Colonic mucosa (tissue), 4 donors: ENCODE measurements at regions not wholly inside any gene's neighbourhood (a gene's known extent, or its start where the extent isn't known, plus 50 kb on each side); places are given as distances from the start of the nearest gene placed in this dataset.
A peak's percentile ranks its signal among the peaks of the same experiment; 100 is the strongest.

Source experiments
- DNase-seq: peaks from one replicate; pipeline ENCODE4 v3.0.0-alpha.2; 2020
- H3K27ac ChIP-seq: fragments of 200-600 bp; one replicate; pipeline ENCODE4 v1.8.0; 2021
- H3K27me3 ChIP-seq: fragments of 200-600 bp; one replicate; pipeline ENCODE4 v1.8.0; 2021
- H3K36me3 ChIP-seq: fragments of 200-600 bp; one replicate; pipeline ENCODE4 v1.8.0; 2021
- H3K4me1 ChIP-seq: fragments of 200-600 bp; one replicate; pipeline ENCODE4 v1.8.0; 2021; ENCODE audit warnings: mild to moderate bottlenecking
- H3K4me3 ChIP-seq: fragments of 200-600 bp; one replicate; pipeline ENCODE4 v1.8.0; 2021
- H3K9ac ChIP-seq, 2 donors: one replicate each; pipeline ENCODE4 v1.7.0; 2013; ENCODE audit warnings: control low read depth in 2 of 2, low read depth in 2 of 2, low read length in 2 of 2
- H3K9me3 ChIP-seq: fragments of 200-600 bp; one replicate; pipeline ENCODE4 v1.8.0; 2021
- intact Hi-C: fragments of 100-400 bp; cut with DNase I; formaldehyde crosslinking; loops from one replicate; pipeline ENCODE4 v1.14.1; 2022
- TF ChIP-seq, protein P1 (sequence below): fragments of 200-600 bp; IDR thresholded peaks from one replicate; pipeline ENCODE4 v1.8.0; 2022; ENCODE audit warnings: antibody characterized with exemption, mild to moderate bottlenecking
- donor health status: healthy.
- donor health status: DM: no; HTN: no; CAD: no.
- donor health status: DM: no; HTN: no; CAD: no.

DNA sequence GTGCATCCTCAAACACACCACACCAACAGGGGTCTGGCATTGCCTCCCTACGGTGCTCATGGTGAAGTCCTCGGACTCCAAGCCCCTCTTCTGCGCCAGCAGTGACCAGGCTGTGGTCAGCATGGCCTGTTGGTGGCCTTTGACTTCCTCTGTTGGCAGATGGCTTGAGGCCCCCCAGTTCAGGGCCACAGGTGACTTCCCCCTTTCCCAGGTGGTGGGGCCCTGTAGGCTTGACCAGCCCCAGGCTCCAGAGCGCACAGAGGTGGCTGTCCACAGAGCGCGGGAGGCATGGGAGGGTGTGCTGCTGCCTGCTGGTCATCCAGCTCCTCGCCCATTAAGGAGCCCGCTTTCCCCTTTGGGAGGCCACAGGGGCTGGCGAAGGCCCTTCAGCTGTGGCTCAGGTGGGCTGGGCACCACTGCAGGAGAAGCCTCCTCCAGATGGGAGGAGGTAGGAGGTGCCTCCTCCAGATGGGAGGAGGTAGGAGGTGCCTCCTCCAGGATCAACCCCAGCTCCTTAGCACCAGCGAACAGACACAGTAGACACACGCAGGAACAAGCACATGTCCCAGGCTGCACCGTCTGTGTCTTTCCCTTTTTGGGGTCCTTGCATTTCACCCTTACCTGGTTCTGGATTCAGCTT lies 52.1 kb upstream of the BHLHE23 start:
- intact Hi-C loops = no loop called here
- Histone ChIP-seq H3K27me3 (no peaks in the 10 kb centered on the region), H3K4me3 (no peak overlapping the region), H3K27ac (no peak overlapping the region), H3K4me1 (no peaks in the 10 kb centered on the region), H3K9ac (no peak overlapping the region), H3K9me3 (no peaks in the 10 kb centered on the region), H3K36me3 (no peaks in the 10 kb centered on the region)
- DNase-seq = no peak
- TF ChIP-seq, protein P1, sequence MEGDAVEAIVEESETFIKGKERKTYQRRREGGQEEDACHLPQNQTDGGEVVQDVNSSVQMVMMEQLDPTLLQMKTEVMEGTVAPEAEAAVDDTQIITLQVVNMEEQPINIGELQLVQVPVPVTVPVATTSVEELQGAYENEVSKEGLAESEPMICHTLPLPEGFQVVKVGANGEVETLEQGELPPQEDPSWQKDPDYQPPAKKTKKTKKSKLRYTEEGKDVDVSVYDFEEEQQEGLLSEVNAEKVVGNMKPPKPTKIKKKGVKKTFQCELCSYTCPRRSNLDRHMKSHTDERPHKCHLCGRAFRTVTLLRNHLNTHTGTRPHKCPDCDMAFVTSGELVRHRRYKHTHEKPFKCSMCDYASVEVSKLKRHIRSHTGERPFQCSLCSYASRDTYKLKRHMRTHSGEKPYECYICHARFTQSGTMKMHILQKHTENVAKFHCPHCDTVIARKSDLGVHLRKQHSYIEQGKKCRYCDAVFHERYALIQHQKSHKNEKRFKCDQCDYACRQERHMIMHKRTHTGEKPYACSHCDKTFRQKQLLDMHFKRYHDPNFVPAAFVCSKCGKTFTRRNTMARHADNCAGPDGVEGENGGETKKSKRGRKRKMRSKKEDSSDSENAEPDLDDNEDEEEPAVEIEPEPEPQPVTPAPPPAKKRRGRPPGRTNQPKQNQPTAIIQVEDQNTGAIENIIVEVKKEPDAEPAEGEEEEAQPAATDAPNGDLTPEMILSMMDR = no peak

DNA sequence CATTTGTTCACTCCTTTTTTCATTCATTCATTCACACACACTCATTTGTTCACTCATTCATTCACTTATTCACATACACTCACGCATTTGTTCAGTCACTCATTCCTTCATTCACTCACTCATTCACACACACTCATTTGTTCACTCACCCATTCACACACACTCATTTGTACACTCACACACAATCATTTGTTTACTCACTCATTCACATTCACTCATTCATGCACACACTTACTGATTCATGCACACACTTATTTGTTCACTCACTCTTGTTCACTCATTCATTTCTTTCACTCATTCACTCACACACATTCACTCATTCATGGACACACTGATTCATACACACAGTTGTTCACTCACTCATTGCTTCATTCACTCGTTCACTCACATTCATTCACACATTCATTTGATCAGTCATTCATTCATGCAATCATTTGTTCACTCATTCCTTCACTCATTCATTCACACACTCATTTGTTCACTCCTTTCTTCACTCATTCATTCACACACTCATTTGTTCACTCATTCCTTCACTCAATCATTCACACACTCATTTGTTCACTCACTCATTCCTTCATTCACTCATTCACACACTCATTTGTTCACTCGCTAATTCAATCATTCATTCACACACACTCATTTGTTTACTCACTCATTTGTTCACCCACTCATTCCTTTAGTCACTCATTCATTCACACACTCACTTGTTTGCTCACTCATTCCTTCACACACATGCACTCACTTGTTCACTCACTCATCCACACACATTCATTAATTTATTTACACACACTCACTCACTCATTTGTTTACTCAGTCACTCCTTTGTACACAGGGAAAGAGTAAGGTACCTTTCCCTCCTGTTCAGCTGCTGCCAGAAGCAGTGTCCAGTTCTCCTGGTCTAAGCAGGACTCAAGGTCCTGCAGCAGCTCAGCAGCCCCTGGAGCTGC lies 50.7 kb upstream of the BHLHE23 start:
- Histone ChIP-seq H3K4me1 (no peaks in the 10 kb centered on the region), H3K9me3 (no peaks in the 10 kb centered on the region), H3K27ac (no peak overlapping the region), H3K36me3 (no peaks in the 10 kb centered on the region), H3K9ac (no peak overlapping the region), H3K27me3 (no peaks in the 10 kb centered on the region), H3K4me3 (no peak overlapping the region)
- DNase-seq = no peak
- TF ChIP-seq, protein P1 = no peak
- intact Hi-C loops = loop anchor here (2.0 kb wide), 1 partner anchor 121 kb away; no protein-coding TSS in a partner anchor

DNA sequence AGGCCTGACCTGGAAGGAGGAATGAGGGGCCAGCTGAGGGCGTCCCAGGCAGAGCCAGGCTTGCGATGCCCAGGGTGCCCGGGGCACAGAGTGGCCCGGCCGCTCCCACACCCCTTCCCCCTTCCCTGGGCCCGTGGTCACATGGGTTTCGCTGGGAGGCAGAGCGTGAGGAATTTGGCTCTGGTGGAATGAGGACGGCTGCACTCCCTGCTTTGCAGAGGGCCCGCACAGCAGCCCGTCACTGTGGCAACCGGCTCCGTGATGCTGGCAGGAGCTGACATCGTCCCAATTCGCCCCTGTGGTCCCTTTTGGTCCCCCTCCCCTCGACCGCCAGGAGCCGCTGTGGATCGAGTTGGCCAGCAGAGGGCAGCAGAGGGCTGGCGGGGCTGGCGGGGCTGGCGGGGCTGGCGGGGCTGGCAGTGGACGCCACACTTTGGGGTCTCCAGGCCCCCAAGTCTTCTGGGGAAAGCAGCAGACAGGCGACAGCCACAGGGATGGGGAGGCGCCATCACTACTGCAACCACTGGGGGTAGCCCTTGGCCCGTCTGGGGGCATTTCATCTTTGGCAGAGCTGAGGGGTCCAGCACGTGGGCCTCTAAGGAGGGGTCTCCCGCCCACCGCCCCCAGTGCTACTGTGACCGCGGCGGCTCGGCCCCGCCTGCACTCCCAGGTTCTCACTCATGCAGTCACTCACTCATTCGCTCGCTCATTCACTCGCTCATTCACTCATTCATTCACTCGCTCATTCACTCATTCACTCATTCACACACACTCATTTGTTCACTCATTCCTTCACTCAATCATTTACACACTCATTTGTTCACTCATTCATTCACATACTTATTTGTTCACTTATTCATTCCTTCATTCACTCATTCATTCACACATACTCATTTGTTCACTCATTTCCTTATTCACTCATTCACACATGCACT lies 49.7 kb upstream of the BHLHE23 start:
- H3K27me3 ChIP-seq = no peaks in the 10 kb centered on the region
- H3K4me1 ChIP-seq = no peaks in the 10 kb centered on the region
- TF ChIP-seq, protein P1 = peak; percentile 76
- no peak overlapping the region for H3K9ac ChIP-seq
- no peaks in the 10 kb centered on the region for H3K9me3 ChIP-seq
- H3K36me3 ChIP-seq = no peaks in the 10 kb centered on the region
- intact Hi-C loops = loop anchor here (2.0 kb wide), 1 partner anchor 122 kb away; no protein-coding TSS in a partner anchor
- H3K4me3 ChIP-seq = no peak overlapping the region
- H3K27ac ChIP-seq = no peak overlapping the region
- DNase-seq = no peak
